Adipocyte (in vitro differentiated cells): ENCODE measurements at regions not wholly inside any gene's neighbourhood (a gene's known extent, or its start where the extent isn't known, plus 50 kb on each side); places are given as distances from the start of the nearest gene placed in this dataset.
"Not testable (repeated sequence)": the region's sequence is repeated elsewhere in the genome, so short reads cannot be mapped to it uniquely, and the experiment has no call there.

Source experiments
- DNase-seq: peaks from one replicate; pipeline ENCODE4 v3.0.0-alpha.2; 2015; ENCODE audit warnings: low read depth
- H3K27me3 ChIP-seq: replicated peaks from 2 replicates; pipeline ENCODE4 v1.7.0; 2013; ENCODE audit warnings: mild to moderate bottlenecking, low read length, moderate library complexity; ENCODE audit not compliant: control insufficient read depth, insufficient read depth
- H3K36me3 ChIP-seq: 2 replicates; pipeline ENCODE4 v1.7.0; 2013; ENCODE audit warnings: low read length, mild to moderate bottlenecking, moderate library complexity; ENCODE audit not compliant: control insufficient read depth, insufficient read depth, severe bottlenecking
- H3K4me1 ChIP-seq: 2 replicates; pipeline ENCODE4 v1.7.0; 2013; ENCODE audit warnings: mild to moderate bottlenecking, low read length, moderate library complexity; ENCODE audit not compliant: control insufficient read depth, insufficient read depth
- H3K4me3 ChIP-seq: 2 replicates; pipeline ENCODE4 v1.7.0; 2013; ENCODE audit warnings: mild to moderate bottlenecking, low read length, moderate library complexity
- H3K9ac ChIP-seq: 2 replicates; pipeline ENCODE4 v1.7.0; 2013; ENCODE audit warnings: mild to moderate bottlenecking, low read length, moderate library complexity
- H3K9me3 ChIP-seq: 2 replicates; pipeline ENCODE4 v1.7.0; 2013; ENCODE audit warnings: mild to moderate bottlenecking, low read length, moderate library complexity; ENCODE audit not compliant: control insufficient read depth

DNA sequence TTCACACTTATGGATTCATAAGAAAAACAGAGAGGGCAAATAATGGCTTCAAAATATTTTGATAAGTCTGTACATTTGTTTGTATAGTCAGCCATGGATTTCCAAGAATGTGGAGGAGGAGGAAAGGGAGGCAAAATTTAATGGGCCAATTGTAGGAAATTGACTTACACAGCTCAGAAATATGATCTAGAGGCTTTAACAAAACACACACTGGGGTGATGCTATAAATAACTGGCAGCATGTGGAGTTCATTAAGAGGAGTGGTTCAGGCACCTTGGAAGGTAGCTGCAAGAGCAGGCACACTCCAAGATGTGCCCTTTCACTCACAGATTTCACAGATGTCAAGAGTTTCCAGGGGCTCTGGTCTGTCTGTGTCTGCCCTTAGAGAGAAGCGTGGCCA is 193.4 kb upstream of the RASGRP1 start:
- H3K36me3 ChIP-seq, result no peaks in the 10 kb centered on the region
- no peak overlapping the region for H3K9ac ChIP-seq
- peaks cover 12% of the 10 kb centered on the region for H3K4me1 ChIP-seq
- H3K27me3 ChIP-seq, result peaks cover 3% of the 10 kb centered on the region
- DNase-seq, result peak; percentile 87
- no peaks in the 10 kb centered on the region for H3K9me3 ChIP-seq
- H3K4me3 ChIP-seq, result no peak overlapping the region

DNA sequence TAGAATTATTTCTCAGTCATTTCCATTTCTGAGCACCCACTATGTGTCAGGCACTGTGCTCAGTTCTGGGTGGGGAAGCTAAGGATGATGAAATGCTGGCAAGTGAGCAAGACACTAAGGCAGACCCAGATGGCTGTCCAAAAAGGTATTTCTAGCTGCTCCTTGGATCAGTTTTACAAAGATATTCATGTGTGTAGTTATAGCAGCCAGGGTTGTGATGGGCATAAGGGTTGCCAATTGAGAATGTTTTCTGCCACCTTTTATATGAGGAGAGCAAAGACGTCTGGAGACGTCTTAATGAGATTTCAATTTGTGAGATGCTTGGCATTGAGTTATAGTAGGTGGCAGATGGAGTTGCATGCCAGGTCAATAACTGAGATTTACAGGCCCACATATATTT is 197.1 kb upstream of the RASGRP1 start:
- H3K27me3 ChIP-seq, result no peaks in the 10 kb centered on the region
- no peaks in the 10 kb centered on the region for H3K9me3 ChIP-seq
- no peak overlapping the region for H3K9ac ChIP-seq
- no peak overlapping the region for H3K4me3 ChIP-seq
- no peaks in the 10 kb centered on the region for H3K36me3 ChIP-seq
- H3K4me1 ChIP-seq, result peaks cover 12% of the 10 kb centered on the region
- no peak for DNase-seq

DNA sequence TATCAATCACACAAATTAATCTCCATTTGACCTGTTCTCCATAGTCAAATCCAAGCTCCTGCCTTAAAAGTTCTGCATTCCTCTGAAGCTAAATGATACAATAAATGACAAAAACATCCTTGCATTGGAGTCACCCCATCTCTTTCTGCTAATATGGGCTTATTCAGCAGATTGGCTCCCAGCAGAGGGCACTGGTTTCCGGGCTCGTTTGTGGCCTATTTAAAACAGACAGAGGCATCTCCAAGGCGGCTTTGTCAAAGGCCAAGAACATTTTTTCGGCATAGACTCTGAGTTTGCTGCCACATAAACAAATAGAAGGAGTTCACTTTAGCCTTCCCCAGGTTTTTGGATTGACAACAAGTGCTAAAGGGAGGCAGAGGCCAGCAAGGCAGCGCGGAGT is 204.4 kb upstream of the RASGRP1 start:
- H3K4me1 ChIP-seq, result peaks cover 5% of the 10 kb centered on the region
- H3K4me3 ChIP-seq, result peak overlapping the region; percentile 34
- H3K9ac ChIP-seq, result peak overlapping the region; percentile 73
- no peaks in the 10 kb centered on the region for H3K27me3 ChIP-seq
- no peaks in the 10 kb centered on the region for H3K36me3 ChIP-seq
- no peaks in the 10 kb centered on the region for H3K9me3 ChIP-seq
- no peak for DNase-seq

DNA sequence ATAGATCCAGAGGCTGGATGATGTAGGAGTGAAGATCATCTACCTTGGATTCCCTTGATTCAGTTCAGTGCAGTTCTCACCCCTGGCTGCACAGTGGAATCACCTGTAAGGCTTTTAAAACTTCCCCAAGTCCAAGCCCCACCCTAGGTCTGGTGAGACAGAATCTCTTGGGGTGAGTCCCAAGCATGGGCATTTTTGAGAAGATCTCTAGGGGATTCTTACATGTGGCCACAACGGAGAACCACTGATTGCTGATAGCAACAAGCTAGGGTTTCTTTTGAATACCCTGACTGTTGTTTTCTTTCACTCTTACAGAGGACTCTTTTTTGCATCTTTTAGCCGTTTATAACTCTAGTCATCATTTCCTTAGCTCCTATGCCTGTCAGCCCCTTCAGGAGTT is 204.9 kb upstream of the RASGRP1 start:
- Histone ChIP-seq H3K9ac (peak overlapping the region; percentile 73), H3K4me1 (peaks cover 5% of the 10 kb centered on the region)

DNA sequence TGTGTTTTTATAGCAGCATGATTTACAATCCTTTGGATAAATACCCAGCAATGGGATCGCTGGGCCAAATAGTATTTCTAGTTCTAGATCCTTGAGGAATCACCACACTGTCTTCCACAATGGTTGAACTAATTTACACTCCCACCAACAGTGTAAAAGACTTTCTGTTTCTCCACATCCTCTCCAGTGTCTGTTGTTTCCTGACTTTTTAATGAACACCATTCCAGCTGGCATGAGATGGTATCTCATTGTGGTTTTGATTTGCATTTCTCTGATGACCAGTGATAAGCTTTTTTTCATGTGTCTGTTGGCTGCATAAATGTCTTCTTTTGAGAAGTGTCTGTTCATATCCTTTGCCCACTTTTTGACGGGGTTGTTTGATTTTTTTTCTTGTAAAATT is 209.5 kb upstream of the RASGRP1 start:
- not testable (repeated sequence) for H3K4me3 ChIP-seq, H3K36me3 ChIP-seq, H3K4me1 ChIP-seq, H3K27me3 ChIP-seq, DNase-seq, H3K9ac ChIP-seq, H3K9me3 ChIP-seq

More for the DNA sequence above, 204.9 kb upstream of the RASGRP1 start:
- H3K27me3 ChIP-seq, result no peaks in the 10 kb centered on the region
- H3K36me3 ChIP-seq, result no peaks in the 10 kb centered on the region
- DNase-seq, result no peak
- H3K9me3 ChIP-seq, result no peaks in the 10 kb centered on the region
- peak overlapping the region; percentile 34 for H3K4me3 ChIP-seq

DNA sequence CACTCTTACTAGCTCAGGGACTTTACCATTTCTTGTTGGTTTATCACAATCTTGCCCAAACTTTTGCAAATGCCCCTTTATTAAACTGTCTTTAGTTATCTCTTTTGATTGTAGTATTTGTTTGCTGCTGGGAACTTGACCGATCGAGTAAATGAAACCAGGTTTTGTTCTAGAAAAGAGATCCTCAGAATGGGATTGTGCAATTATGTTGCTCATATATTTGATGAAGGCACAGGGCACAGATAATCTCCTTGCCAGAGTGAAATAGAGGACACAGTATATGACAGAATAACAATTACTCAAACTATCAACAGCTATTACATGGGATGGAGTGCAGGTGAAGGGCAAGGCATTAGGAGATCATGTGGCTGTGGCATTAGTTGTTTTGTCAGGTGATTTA is 216.6 kb upstream of the RASGRP1 start:
- DNase-seq, result peak; percentile 77
- Histone ChIP-seq H3K4me1 (no peaks in the 10 kb centered on the region), H3K9ac (no peak overlapping the region), H3K9me3 (no peaks in the 10 kb centered on the region), H3K4me3 (no peak overlapping the region), H3K27me3 (peaks cover 15% of the 10 kb centered on the region), H3K36me3 (no peaks in the 10 kb centered on the region)

DNA sequence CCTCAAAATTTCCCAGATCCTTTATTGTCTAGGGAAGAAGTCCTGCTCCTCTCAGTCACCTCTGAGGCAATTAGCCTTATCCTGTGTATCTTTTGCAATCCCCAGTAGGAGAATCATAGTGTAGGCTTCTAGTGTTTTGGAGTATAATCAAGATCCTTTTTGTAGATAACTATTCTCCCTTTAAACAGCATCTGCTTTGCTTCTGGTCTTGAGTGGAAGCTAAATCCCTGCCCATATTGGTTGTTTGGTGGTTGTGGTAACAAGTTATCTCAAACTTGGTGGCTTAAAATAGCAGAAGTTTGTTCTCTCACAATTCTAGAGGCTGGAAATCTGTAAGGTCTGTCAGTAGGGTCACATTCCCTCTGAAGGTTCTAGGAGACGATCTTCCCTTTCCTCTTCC is 217.5 kb upstream of the RASGRP1 start:
- no peak for DNase-seq
- Histone ChIP-seq H3K9me3 (no peaks in the 10 kb centered on the region), H3K4me3 (no peak overlapping the region), H3K4me1 (no peaks in the 10 kb centered on the region), H3K27me3 (peaks cover 15% of the 10 kb centered on the region), H3K36me3 (no peaks in the 10 kb centered on the region), H3K9ac (no peak overlapping the region)

DNA sequence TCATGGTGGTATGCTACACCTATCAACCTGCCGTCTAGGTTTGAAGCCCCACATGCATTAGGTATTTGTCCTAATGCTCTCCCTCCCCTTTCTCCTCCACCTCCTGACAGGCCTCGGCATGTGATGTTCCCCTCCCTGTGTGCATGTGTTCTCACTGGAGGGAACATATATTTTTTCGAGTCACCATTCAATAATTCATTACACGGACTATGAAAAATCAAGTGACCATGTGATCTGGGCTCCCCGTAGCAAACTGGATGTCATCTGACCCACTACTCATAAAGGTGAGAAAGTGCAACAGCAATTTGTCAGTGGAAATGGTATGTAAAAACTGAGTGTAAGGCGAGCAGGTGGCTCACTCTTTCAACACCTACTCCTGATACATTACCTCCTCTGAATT is 224.3 kb upstream of the RASGRP1 start:
- Histone ChIP-seq H3K36me3 (no peaks in the 10 kb centered on the region), H3K9ac (no peak overlapping the region), H3K27me3 (peaks cover 3% of the 10 kb centered on the region), H3K9me3 (no peaks in the 10 kb centered on the region), H3K4me3 (no peak overlapping the region), H3K4me1 (no peaks in the 10 kb centered on the region)
- no peak for DNase-seq

DNA sequence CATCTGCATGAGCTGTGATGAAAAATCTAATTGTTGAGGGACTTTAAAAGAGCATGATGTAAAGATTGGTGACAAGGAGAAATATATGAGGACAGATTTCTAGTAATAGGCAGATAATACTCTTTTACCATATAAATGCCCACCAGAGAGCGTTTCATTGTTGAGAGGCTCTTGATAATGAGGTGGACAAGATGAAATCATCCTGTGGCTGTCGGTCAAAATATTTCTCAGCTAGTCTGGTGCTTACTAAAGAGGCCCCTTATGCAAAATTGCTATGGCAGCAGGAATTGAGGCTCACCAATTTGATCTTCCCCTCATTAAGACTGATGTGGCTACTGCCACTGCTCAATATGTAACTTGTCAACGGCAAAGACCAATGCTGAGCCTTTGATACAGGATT is 225.0 kb upstream of the RASGRP1 start:
- Histone ChIP-seq H3K4me1 (no peaks in the 10 kb centered on the region), H3K4me3 (no peak overlapping the region), H3K9ac (no peak overlapping the region), H3K36me3 (no peaks in the 10 kb centered on the region), H3K9me3 (no peaks in the 10 kb centered on the region), H3K27me3 (peaks cover 3% of the 10 kb centered on the region)
- no peak for DNase-seq

DNA sequence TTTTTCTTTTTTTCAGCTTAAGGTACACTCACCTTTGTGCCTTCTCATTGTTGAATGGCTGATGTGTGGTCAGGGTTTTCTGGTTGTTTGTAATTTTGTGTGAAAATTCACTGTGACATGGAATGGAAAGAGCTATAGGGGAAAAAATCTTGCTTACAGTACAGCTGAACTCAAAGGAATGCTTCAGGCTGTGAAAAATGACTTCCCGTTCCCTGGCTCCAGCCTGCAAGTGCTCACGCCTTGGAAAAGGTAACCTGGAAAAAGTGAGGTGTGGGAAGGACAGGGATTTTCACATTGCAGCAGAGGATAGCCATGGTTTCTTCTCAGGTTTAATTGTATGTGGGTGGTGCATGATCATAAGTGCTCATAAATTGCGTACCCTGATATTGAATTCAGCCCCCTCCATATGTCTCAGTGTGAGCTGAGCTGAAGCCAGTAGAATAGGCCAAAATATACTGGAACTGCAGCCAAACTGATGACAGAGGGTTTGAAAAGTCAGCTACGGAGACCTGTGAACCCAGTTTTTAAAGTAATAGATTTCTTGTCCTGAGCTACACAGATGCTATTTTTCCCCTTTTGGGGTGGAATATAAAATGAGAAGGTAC is 228.7 kb upstream of the RASGRP1 start:
- Histone ChIP-seq H3K4me1 (no peaks in the 10 kb centered on the region), H3K27me3 (peaks cover 3% of the 10 kb centered on the region), H3K9ac (no peak overlapping the region), H3K9me3 (no peaks in the 10 kb centered on the region), H3K36me3 (no peaks in the 10 kb centered on the region), H3K4me3 (no peak overlapping the region)
- DNase-seq, result no peak

DNA sequence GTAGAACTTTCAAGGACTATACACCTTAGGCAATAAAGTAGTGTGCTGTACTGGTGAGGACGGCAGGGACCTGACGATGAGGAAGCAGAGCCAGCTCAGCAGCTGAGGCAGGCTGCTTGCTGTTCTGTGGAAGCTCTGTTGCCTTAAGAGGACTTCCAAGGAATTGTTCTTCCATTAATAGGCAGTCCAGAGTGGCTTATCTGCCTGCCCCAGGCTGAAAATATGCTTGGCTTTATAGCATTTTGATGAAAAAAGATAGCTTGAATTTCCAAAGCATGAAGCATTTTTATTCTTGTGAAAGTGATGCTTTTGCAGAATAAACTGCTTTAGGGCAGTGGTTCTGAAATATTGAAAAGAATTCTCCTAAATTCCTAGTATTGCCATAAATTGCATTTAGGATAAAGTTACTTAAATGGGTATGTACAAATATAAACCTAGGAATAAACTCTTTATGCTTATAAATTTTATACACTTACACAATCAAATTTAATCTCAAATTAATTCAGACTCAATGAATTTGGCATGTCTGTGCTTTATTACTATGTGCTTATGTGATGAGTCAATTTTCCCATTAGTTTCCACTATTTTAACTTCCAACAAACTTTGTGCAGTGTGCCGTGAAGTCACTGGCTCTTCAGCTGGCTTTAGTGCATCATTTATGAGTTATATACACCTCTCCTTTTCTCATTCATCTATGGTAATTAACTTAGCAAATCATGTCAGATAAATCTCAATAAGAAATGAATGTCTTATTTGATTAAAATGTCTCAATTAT is 231.0 kb upstream of the RASGRP1 start:
- Histone ChIP-seq H3K4me3 (no peak overlapping the region), H3K36me3 (no peaks in the 10 kb centered on the region), H3K4me1 (no peaks in the 10 kb centered on the region), H3K27me3 (peaks cover 3% of the 10 kb centered on the region), H3K9me3 (no peaks in the 10 kb centered on the region), H3K9ac (no peak overlapping the region)
- DNase-seq, result peak; percentile 78

DNA sequence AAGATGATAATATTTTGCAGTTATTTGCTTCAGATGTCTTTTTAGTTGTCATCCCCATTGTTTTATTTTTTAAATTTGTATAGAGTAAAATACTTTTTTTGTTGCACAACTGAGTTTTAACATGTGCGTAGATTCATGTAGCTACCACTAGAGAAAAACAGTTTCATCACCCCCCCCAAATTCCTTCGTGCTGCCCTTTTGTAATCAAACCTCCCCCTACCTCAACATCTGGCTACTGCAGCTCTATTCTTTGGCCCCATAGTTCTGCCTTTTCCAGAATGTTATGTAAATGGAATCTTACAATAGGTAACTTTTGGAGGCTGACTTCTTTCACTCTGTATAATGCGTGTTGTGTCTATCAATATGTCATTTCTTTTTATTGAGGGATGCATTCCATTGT is 232.0 kb upstream of the RASGRP1 start:
- H3K9me3 ChIP-seq, result no peaks in the 10 kb centered on the region
- DNase-seq, result no peak
- H3K36me3 ChIP-seq, result no peaks in the 10 kb centered on the region
- no peak overlapping the region for H3K9ac ChIP-seq
- no peaks in the 10 kb centered on the region for H3K4me1 ChIP-seq
- H3K27me3 ChIP-seq, result peaks cover 3% of the 10 kb centered on the region
- H3K4me3 ChIP-seq, result no peak overlapping the region
